Stimulated activated CD4-positive, alpha-beta T cell treated with anti-CD3 and anti-CD28 coated beads, Interleukin-4, amount 100 ng/mL, for 48 hours (primary cell): ENCODE measurements at regions not wholly inside any gene's neighbourhood (a gene's known extent, or its start where the extent isn't known, plus 50 kb on each side); places are given as distances from the start of the nearest gene placed in this dataset.
"Not testable (repeated sequence)": the region's sequence is repeated elsewhere in the genome, so short reads cannot be mapped to it uniquely, and the experiment has no call there.

Experiments used
- DNase-seq, 2 donors: peaks; one replicate each; pipeline ENCODE4 v3.0.0-alpha.2; 2020; ENCODE audit warnings: low read depth in 2 of 2

GRCh38 chr6:144921206-144921975, 636.3 kb downstream of the UTRN start:
- DNase-seq = no peak

GRCh38 chr6:144922120-144922722, 637.1 kb downstream of the UTRN start:
- DNase-seq = no peak

- DNase-seq = not testable (repeated sequence)
These were observed 637.8 kb downstream of the UTRN start for GRCh38 chr6:144922771-144923490.

GRCh38 chr6:144923491-144923787, 638.3 kb downstream of the UTRN start:
- not testable (repeated sequence) for DNase-seq

- DNase-seq = no peak
These were observed 643.7 kb downstream of the UTRN start for GRCh38 chr6:144928847-144929246.

- no peak for DNase-seq
These were observed 644.1 kb downstream of the UTRN start for GRCh38 chr6:144929262-144929661.

GRCh38 chr6:144931172-144932035, 646.3 kb downstream of the UTRN start:
- peak; percentile 14 for DNase-seq

- no peak for DNase-seq
These were observed 647.5 kb downstream of the UTRN start for GRCh38 chr6:144932621-144933020.

GRCh38 chr6:144935181-144935580, 650.0 kb downstream of the UTRN start:
- no peak for DNase-seq

GRCh38 chr6:144935661-144936060, 650.5 kb downstream of the UTRN start:
- no peak for DNase-seq

GRCh38 chr6:144936764-144937163, 651.6 kb downstream of the UTRN start:
- no peak for DNase-seq

- DNase-seq = no peak
These were observed 654.8 kb downstream of the UTRN start for GRCh38 chr6:144939921-144940320.

GRCh38 chr6:144944106-144944505, 659.0 kb downstream of the UTRN start:
- no peak for DNase-seq

GRCh38 chr6:144947398-144947976, 662.4 kb downstream of the UTRN start:
- no peak for DNase-seq

GRCh38 chr6:144951730-144952437, 666.7 kb downstream of the UTRN start:
- no peak for DNase-seq

GRCh38 chr6:144952456-144953240, 667.5 kb downstream of the UTRN start:
- no peak for DNase-seq

GRCh38 chr6:144953552-144954240, 668.6 kb downstream of the UTRN start:
- DNase-seq = no peak

GRCh38 chr6:144954241-144954556, 669.1 kb downstream of the UTRN start:
- no peak for DNase-seq

GRCh38 chr6:144955392-144955791, 670.3 kb downstream of the UTRN start:
- DNase-seq = no peak

- DNase-seq = no peak
These were observed 670.7 kb downstream of the UTRN start for GRCh38 chr6:144955859-144956258.
